ENCODE measurements at regions not wholly inside any gene's neighbourhood (a gene's known extent, or its start where the extent isn't known, plus 50 kb on each side); places are given as distances from the start of the nearest gene placed in this dataset.

- 5% methylated on average over 2 of the region's 2 CpGs for WGBS (ENCODE audit: low lambda C conversion rate)
- POLR2A ChIA-PET, result no interaction called here
- DNase-seq, result no peak
Observed at GRCh38 chr14:97350415-97350814, 553.2 kb downstream of the VRK1 start.

More at GRCh38 chr14:97350415-97350814, 553.2 kb downstream of the VRK1 start:
- Histone ChIP-seq H4K20me1 (ENCODE audit: insufficient read depth) (no peaks in the 10 kb centered on the region), H3K4me2 (no peak overlapping the region), H3K27ac (ENCODE audit: low read depth in 2 of 2, low read length in 1 of 2) (no peak overlapping the region), H3K27me3 (ENCODE audit: insufficient read depth) (no peaks in the 10 kb centered on the region), H3K9me3 (no peaks in the 10 kb centered on the region), H3K36me3 (replicated peaks in 1 of 2; ENCODE audit: control insufficient read depth in 1 of 2, insufficient read depth in 2 of 2, low read length in 1 of 2) (no peaks in the 10 kb centered on the region), H3K4me3 (ENCODE audit: low read depth in 2 of 2, low read length in 1 of 2) (no peak overlapping the region), H3K79me2 (ENCODE audit: insufficient read depth) (no peaks in the 10 kb centered on the region), H3K4me1 (ENCODE audit: control insufficient read depth in 1 of 2, insufficient read depth in 2 of 2, low read depth in 1 of 2, low read length in 1 of 2) (no peaks in the 10 kb centered on the region), H3F3A (replicated peaks; ENCODE audit: insufficient read depth) (no peaks in the 10 kb centered on the region), H3K9me2 (no peaks in the 10 kb centered on the region), H2AFZ (ENCODE audit: low read depth) (no peak overlapping the region), H3K9ac (no peak overlapping the region)
- TF ChIP-seq JUND (IDR thresholded peaks at IDR 0.05), result no peak
- TF ChIP-seq CHD2 (IDR thresholded peaks at IDR 0.05; ENCODE audit: low read length, partially characterized antibody), result no peak
- no peak for TF ChIP-seq IRF3 (IDR thresholded peaks at IDR 0.05; ENCODE audit: low read depth, low read length)
- no peak for TF ChIP-seq GABPA (IDR thresholded peaks at IDR 0.05; ENCODE audit: low read depth)
- no peak for TF ChIP-seq NRF1 (IDR thresholded peaks at IDR 0.05; ENCODE audit: low read depth, low read length)
- no peak for TF ChIP-seq USF2 (IDR thresholded peaks at IDR 0.05; ENCODE audit: borderline replicate concordance, low read depth, low read length)
- no peak for TF ChIP-seq GATA2 (CRISPR knock-in tag; IDR thresholded peaks at IDR 0.05)
- TF ChIP-seq POLR2AphosphoS5 (IDR thresholded peaks at IDR 0.05; ENCODE audit: low read depth, low read length), result no peak
- no peak for TF ChIP-seq MXI1 (IDR thresholded peaks at IDR 0.05; ENCODE audit: low read depth, low read length)
- no peak for TF ChIP-seq RXRA (IDR thresholded peaks at IDR 0.05; ENCODE audit: borderline replicate concordance, low read depth)
- TF ChIP-seq NFIC (IDR thresholded peaks at IDR 0.05; ENCODE audit: borderline replicate concordance), result no peak
- no peak for TF ChIP-seq TEAD4 (IDR thresholded peaks at IDR 0.05; ENCODE audit: borderline replicate concordance, insufficient read depth)
- TF ChIP-seq REST (IDR thresholded peaks at IDR 0.05; ENCODE audit: low read depth, low read length), result no peak
- no peak for TF ChIP-seq FOXM1 (IDR thresholded peaks at IDR 0.05; ENCODE audit: low read depth)
- no peak for TF ChIP-seq TAF1 (IDR thresholded peaks at IDR 0.05; ENCODE audit: borderline replicate concordance, low read depth, low read length)
- CTCF ChIA-PET, result no interaction called here

All from SK-N-SH (cell line).